ENCODE measurements at regions not wholly inside any gene's neighbourhood (a gene's known extent, or its start where the extent isn't known, plus 50 kb on each side); places are given as distances from the start of the nearest gene placed in this dataset.
A peak's percentile ranks its signal among the peaks of the same experiment; 100 is the strongest.
"Not testable (repeated sequence)": the region's sequence is repeated elsewhere in the genome, so short reads cannot be mapped to it uniquely, and the experiment has no call there.

- TF ChIP-seq POLR2A (IDR thresholded peaks at IDR 0.05) = no peak
- no peak for TF ChIP-seq CTCF (IDR thresholded peaks at IDR 0.05)
- no peak for TF ChIP-seq POLR2AphosphoS5 (IDR thresholded peaks at IDR 0.05)
- TF ChIP-seq EP300 (IDR thresholded peaks at IDR 0.05) = no peak
- Histone ChIP-seq H3K36me3 (no peaks in the 10 kb centered on the region), H3K27me3 (no peaks in the 10 kb centered on the region), H3K27ac (no peak overlapping the region), H3K4me1 (no peaks in the 10 kb centered on the region), H3K9me3 (no peaks in the 10 kb centered on the region), H3K4me3 (no peak overlapping the region)
- peak in 1 of 2 donors; percentile 40 for DNase-seq
- 46 to 60% (median 55%) methylated on average over 5 to 6 of the region's 6 CpGs for WGBS, 5 donors
- intact Hi-C loops (cut with DNase I; ENCODE audit: low total_unique reads) = no loop called here
These were observed 378.4 kb downstream of the KCNRG start for GRCh38 chr13:50393628-50394027.

GRCh38 chr13:50396001-50396400, 380.8 kb downstream of the KCNRG start:
- no peaks in the 10 kb centered on the region for H3K36me3 ChIP-seq
- TF ChIP-seq EP300 (IDR thresholded peaks at IDR 0.05) (no peak), CTCF (IDR thresholded peaks at IDR 0.05) (no peak), POLR2AphosphoS5 (IDR thresholded peaks at IDR 0.05) (no peak), POLR2A (IDR thresholded peaks at IDR 0.05) (no peak)
- no peaks in the 10 kb centered on the region for H3K27me3 ChIP-seq
- intact Hi-C loops (cut with DNase I; ENCODE audit: low total_unique reads) = no loop called here
- H3K4me1 ChIP-seq = no peaks in the 10 kb centered on the region
- H3K4me3 ChIP-seq = no peak overlapping the region
- no peaks in the 10 kb centered on the region for H3K9me3 ChIP-seq
- DNase-seq = no peak
- no peak overlapping the region for H3K27ac ChIP-seq

DNA sequence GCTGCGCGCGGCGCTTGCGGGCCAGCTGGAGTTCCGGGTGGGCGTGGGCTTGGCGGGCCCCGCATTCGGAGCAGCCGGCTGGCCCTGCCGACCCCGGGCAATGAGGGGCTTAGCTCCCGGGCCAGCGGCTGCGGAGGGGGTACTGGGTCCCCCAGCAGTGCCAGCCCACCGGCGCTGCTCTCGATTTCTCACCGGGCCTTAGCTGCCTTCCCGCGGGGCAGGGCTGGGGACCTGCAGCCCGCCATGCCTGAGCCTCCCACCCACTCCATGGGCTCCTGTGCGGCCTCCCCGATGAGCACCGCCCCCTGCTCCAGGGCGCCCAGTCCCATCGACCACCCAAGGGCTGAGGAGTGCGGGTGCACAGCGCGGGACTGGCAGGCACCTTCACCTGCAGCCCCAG, 381.4 kb downstream of the KCNRG start:
- DNase-seq; H3K9me3 ChIP-seq; H3K27ac ChIP-seq; H3K36me3 ChIP-seq; intact Hi-C loops (cut with DNase I; ENCODE audit: low total_unique reads); H3K4me3 ChIP-seq; H3K4me1 ChIP-seq; H3K27me3 ChIP-seq: not testable (repeated sequence)
- WGBS, 5 donors = 96 to 100% (median 99%) methylated on average over 8 to 31 of the region's 31 CpGs

DNA sequence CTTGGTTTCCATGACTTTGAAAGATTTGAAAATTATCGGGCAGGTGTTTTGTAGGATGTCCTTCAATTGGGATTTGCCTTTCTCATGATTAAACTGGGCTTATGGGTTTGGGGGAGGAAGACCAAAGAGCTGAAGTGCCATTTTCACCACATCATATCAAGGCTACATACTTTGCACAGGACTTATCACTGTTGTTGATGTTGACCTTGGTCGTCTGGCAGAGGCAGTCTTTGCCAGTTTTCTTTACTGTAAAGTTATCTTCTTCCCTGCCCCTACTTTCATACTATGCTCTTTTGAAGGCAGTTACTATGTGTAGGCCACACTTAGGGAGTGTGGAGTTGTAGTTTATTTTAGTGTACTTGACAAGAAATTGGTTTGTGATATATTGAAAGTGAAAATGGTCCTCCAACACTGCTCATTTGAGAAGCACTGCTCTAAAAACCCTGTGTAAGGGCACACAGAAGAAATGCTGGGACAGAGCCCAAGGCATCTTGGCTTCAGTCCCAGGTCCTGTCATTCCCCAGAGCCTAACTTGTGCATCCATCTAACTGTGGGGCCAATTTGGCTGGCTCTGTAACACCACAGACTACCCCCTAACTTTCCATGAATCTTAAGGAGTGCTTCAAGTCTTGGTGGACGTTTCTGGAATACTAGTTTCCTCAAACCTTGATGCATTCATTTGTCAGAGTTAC, 384.9 kb downstream of the KCNRG start:
- Histone ChIP-seq H3K4me3 (no peak overlapping the region), H3K27ac (no peak overlapping the region), H3K36me3 (no peaks in the 10 kb centered on the region), H3K9me3 (no peaks in the 10 kb centered on the region), H3K27me3 (no peaks in the 10 kb centered on the region), H3K4me1 (no peaks in the 10 kb centered on the region)
- DNase-seq = peak in 1 of 2 donors; percentile 75
- 55 to 69% (median 62%) methylated on average over 3 of the region's 3 CpGs for WGBS, 5 donors
- intact Hi-C loops (cut with DNase I; ENCODE audit: low total_unique reads) = no loop called here
- TF ChIP-seq POLR2A (IDR thresholded peaks at IDR 0.05) (no peak), POLR2AphosphoS5 (IDR thresholded peaks at IDR 0.05) (no peak), CTCF (IDR thresholded peaks at IDR 0.05) (no peak), EP300 (IDR thresholded peaks at IDR 0.05) (no peak)

GRCh38 chr13:50401049-50401505, 385.8 kb downstream of the KCNRG start:
- no peak overlapping the region for H3K4me3 ChIP-seq
- intact Hi-C loops (cut with DNase I; ENCODE audit: low total_unique reads) = no loop called here
- no peaks in the 10 kb centered on the region for H3K9me3 ChIP-seq
- H3K36me3 ChIP-seq = no peaks in the 10 kb centered on the region
- H3K27ac ChIP-seq = no peak overlapping the region
- peak in 1 of 2 donors; percentile 52 for DNase-seq
- no peaks in the 10 kb centered on the region for H3K27me3 ChIP-seq
- 81 to 98% (median 93%) methylated on average over 1 of the region's 1 CpG for WGBS, 5 donors
- TF ChIP-seq POLR2AphosphoS5 (IDR thresholded peaks at IDR 0.05) = no peak
- no peak for TF ChIP-seq CTCF (IDR thresholded peaks at IDR 0.05)
- H3K4me1 ChIP-seq = no peaks in the 10 kb centered on the region
